ENCODE measurements at regions not wholly inside any gene's neighbourhood (a gene's known extent, or its start where the extent isn't known, plus 50 kb on each side); places are given as distances from the start of the nearest gene placed in this dataset.

DNA sequence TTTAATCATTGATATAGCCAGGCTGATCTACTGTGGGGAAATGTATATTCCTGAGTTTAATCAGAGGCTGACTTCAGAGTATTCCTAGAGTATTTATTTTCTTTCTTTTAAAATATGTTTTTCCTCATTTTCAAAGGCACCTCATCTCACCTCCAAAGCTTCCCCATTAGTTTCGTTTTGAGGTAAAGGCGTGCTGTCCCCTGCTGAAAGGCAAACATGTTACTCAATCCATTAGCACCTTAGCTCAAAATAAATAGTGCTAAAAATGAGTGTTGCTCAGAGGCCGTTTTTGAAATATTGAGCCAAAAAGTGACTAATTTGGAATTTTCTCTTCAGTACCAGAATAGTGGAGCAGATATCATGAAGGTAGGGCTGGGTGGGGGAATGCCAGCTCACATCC lies 386.2 kb downstream of the SOX11 start:
- H3K36me3 ChIP-seq (replicated peaks in 1 of 2; ENCODE audit: control insufficient read depth in 1 of 2, insufficient read depth in 2 of 2, low read length in 1 of 2): no peaks in the 10 kb centered on the region
- no peaks in the 10 kb centered on the region for H3F3A ChIP-seq (replicated peaks; ENCODE audit: insufficient read depth)
- H3K9me2 ChIP-seq: no peaks in the 10 kb centered on the region
- no peak overlapping the region for H3K27ac ChIP-seq (ENCODE audit: low read depth in 2 of 2, low read length in 1 of 2)
- no peak for DNase-seq
- H3K27me3 ChIP-seq (ENCODE audit: insufficient read depth): no peaks in the 10 kb centered on the region
- no peak overlapping the region for H3K9ac ChIP-seq
- H3K4me1 ChIP-seq (ENCODE audit: control insufficient read depth in 1 of 2, insufficient read depth in 2 of 2, low read depth in 1 of 2, low read length in 1 of 2): peaks cover 4 to 62% of the 10 kb centered on the region in 2 experiments; a peak in 3 of 4 replicates
- no peak overlapping the region for H3K4me2 ChIP-seq
- CTCF ChIA-PET: interaction anchor here (1.1 kb wide), 2 partner anchors 146 to 382 kb away, joined by 3 read pairs; no protein-coding TSS in a partner anchor
- no peaks in the 10 kb centered on the region for H3K9me3 ChIP-seq
- POLR2A ChIA-PET: no interaction called here
- no peak overlapping the region for H2AFZ ChIP-seq (ENCODE audit: low read depth)
- no peaks in the 10 kb centered on the region for H3K79me2 ChIP-seq (ENCODE audit: insufficient read depth)
- 51% methylated on average over 3 of the region's 3 CpGs for WGBS (ENCODE audit: low lambda C conversion rate)
- no peak overlapping the region for H3K4me3 ChIP-seq (ENCODE audit: low read depth in 2 of 2, low read length in 1 of 2)
- no peaks in the 10 kb centered on the region for H4K20me1 ChIP-seq (ENCODE audit: insufficient read depth)
- TF ChIP-seq GATA2 (CRISPR knock-in tag; IDR thresholded peaks at IDR 0.05) (no peak), RAD21 (IDR thresholded peaks at IDR 0.05; ENCODE audit: low read length) (no peak), RXRA (IDR thresholded peaks at IDR 0.05; ENCODE audit: borderline replicate concordance, low read depth) (no peak), FOXM1 (IDR thresholded peaks at IDR 0.05; ENCODE audit: low read depth) (no peak), SIN3A (IDR thresholded peaks at IDR 0.05; ENCODE audit: borderline replicate concordance, low read depth, low read length) (no peak), YY1 (IDR thresholded peaks at IDR 0.05; ENCODE audit: low read depth) (no peak), TCF12 (IDR thresholded peaks at IDR 0.05) (no peak), FOXJ3 (CRISPR knock-in tag; IDR thresholded peaks at IDR 0.05) (no peak), CHD2 (IDR thresholded peaks at IDR 0.05; ENCODE audit: low read length, partially characterized antibody) (no peak), POLR2AphosphoS5 (IDR thresholded peaks at IDR 0.05; ENCODE audit: low read depth, low read length) (no peak)
- TF ChIP-seq, protein P1, sequence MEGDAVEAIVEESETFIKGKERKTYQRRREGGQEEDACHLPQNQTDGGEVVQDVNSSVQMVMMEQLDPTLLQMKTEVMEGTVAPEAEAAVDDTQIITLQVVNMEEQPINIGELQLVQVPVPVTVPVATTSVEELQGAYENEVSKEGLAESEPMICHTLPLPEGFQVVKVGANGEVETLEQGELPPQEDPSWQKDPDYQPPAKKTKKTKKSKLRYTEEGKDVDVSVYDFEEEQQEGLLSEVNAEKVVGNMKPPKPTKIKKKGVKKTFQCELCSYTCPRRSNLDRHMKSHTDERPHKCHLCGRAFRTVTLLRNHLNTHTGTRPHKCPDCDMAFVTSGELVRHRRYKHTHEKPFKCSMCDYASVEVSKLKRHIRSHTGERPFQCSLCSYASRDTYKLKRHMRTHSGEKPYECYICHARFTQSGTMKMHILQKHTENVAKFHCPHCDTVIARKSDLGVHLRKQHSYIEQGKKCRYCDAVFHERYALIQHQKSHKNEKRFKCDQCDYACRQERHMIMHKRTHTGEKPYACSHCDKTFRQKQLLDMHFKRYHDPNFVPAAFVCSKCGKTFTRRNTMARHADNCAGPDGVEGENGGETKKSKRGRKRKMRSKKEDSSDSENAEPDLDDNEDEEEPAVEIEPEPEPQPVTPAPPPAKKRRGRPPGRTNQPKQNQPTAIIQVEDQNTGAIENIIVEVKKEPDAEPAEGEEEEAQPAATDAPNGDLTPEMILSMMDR (IDR thresholded peaks at IDR 0.05): no peak
- TF ChIP-seq, protein P2, sequence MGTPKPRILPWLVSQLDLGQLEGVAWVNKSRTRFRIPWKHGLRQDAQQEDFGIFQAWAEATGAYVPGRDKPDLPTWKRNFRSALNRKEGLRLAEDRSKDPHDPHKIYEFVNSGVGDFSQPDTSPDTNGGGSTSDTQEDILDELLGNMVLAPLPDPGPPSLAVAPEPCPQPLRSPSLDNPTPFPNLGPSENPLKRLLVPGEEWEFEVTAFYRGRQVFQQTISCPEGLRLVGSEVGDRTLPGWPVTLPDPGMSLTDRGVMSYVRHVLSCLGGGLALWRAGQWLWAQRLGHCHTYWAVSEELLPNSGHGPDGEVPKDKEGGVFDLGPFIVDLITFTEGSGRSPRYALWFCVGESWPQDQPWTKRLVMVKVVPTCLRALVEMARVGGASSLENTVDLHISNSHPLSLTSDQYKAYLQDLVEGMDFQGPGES (IDR thresholded peaks at IDR 0.05; ENCODE audit: low read depth, low read length): no peak
- TF ChIP-seq, protein P3, sequence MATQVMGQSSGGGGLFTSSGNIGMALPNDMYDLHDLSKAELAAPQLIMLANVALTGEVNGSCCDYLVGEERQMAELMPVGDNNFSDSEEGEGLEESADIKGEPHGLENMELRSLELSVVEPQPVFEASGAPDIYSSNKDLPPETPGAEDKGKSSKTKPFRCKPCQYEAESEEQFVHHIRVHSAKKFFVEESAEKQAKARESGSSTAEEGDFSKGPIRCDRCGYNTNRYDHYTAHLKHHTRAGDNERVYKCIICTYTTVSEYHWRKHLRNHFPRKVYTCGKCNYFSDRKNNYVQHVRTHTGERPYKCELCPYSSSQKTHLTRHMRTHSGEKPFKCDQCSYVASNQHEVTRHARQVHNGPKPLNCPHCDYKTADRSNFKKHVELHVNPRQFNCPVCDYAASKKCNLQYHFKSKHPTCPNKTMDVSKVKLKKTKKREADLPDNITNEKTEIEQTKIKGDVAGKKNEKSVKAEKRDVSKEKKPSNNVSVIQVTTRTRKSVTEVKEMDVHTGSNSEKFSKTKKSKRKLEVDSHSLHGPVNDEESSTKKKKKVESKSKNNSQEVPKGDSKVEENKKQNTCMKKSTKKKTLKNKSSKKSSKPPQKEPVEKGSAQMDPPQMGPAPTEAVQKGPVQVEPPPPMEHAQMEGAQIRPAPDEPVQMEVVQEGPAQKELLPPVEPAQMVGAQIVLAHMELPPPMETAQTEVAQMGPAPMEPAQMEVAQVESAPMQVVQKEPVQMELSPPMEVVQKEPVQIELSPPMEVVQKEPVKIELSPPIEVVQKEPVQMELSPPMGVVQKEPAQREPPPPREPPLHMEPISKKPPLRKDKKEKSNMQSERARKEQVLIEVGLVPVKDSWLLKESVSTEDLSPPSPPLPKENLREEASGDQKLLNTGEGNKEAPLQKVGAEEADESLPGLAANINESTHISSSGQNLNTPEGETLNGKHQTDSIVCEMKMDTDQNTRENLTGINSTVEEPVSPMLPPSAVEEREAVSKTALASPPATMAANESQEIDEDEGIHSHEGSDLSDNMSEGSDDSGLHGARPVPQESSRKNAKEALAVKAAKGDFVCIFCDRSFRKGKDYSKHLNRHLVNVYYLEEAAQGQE (IDR thresholded peaks at IDR 0.05; ENCODE audit: low read depth, low read length): no peak

All from SK-N-SH (cell line).